Glomerular endothelial cell (primary cell): ENCODE measurements at regions not wholly inside any gene's neighbourhood (a gene's known extent, or its start where the extent isn't known, plus 50 kb on each side); places are given as distances from the start of the nearest gene placed in this dataset.
A peak's percentile ranks its signal among the peaks of the same experiment; 100 is the strongest.

ENCODE experiments used
- DNase-seq: peaks from one replicate; pipeline ENCODE4 v3.0.0-alpha.2; 2011; ENCODE audit warnings: low read depth, low spot score; ENCODE audit errors: extremely low read depth

DNA sequence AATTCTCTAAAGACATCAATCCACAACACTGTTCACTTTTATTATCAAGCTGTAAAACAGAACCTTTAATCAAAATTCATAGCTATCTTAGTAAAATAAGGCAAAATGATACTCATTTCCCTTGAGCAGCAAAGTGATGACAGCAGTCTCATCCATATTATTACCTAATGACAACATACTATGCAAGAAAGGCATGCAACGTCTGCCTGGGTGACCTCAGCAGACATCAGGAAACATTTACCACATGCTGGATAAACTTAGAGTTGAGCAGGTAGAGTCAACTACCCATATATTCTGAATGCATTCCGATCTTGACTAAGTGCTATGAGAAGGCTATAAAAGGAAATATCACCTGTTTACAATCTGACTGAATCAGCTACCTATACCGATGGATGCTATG is 145.1 kb downstream of the SIPA1L2 start:
- no peak for DNase-seq

DNA sequence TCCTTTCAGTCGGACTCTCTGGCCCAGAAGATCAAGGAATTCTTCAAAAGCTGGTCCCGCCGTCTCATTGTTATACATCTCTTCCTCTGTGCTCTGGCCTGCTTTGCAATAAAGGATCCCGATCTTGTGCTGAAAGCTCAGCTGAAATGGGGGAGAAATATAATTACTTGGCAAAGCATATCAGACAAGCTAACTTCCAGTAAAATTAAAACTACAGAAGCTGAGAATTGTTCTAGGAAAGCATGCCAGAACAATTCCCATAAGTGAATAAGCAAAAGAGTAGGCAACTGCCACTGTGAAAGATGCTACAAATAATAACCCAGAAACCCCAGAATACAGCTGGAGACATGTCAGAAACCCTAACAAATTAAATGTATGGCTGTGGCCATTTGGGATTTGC is 146.1 kb downstream of the SIPA1L2 start:
- no peak for DNase-seq

DNA sequence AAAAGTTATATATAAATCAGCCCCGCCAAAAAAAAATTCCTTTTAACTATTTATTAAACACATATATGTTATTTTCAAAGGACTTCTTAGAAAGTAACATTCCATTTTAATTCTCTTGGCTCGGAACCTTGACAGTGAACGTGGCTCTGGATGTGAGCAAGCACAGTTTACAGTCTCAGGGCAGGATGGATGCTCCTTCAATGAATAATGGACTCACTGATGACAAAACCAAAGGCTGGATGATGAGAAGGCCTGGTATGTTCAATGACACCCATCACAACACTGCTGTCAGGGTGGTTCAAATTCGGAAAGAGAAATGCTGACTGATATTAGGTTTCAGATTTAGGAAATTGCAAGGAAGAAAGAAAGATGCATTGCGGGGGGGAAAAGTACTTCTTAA is 148.8 kb downstream of the SIPA1L2 start:
- no peak for DNase-seq

DNA sequence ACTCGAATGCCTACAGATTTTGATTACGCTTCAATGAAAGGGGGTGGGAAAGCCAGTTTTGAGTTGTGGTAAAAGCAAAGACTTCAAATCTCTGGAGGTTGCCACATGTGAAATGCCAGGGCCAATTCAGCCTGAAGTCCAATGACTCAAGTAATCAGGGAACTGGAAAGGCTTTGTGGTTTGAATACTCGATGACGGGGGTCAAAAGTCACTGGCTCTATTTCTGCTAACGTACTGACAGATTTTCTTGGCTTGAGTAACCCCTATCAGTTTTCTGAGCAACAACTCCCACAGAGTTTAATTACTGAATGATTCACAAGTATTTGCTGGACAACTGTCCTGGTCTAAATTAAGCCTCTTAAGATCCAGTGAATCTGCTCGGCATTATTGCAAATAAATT is 152.2 kb downstream of the SIPA1L2 start:
- DNase-seq = no peak

DNA sequence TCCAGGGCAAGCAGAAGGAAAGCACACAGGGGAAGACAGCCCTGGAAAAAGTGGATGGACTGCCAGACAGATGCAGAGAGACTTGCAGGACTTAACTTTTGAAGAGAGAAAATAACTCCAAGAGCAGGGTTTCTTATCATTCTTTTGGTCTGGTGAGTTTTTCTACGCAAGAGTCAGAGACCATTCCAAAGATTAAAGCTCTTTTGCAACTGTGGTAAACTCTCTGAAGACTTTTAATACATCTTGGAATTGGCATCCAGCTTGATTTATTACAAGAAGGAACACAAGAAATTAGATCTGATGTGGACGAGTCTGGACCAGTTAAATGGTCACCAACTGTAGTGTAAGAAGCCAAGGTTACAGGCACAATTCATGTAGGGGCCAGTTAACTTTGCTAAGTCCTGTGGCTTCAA is 153.4 kb downstream of the SIPA1L2 start:
- no peak for DNase-seq

DNA sequence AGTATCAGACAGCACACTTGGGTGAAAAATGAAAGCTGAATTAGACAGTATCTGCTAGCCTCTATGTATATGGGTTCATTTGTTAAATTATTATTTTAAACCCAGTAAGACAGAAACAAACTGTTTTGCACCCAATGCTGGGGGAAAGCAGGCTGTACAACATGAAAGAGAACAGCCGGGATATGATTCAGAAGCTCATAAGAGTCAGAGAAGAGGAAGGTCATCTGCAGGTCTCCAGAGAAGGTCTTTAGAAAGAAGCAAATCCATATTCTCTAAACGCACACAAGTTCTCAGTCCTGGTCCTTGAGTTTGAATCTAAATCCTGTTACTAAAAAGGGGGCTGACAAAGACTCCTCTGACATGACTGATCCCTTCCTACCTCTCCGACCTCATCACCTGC is 155.1 kb downstream of the SIPA1L2 start:
- no peak for DNase-seq

DNA sequence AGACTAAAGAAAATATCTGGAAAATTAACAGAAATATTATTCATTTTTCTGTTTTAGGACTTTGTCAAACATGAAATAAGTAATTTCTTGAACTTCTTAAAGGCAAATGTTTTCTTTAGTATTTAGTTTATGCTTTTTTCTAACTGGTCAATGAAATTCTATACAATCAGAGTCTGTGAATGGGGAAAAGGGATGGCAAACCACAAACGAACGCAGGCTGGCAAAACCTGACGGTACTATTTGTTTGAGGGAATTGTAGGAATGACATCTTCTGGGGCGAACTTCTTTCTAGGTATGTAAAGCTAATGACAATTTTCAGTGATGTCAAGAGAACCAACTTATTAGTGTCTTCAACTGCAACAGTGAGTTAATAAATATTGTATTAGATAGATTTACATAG is 156.0 kb downstream of the SIPA1L2 start:
- DNase-seq = no peak

DNA sequence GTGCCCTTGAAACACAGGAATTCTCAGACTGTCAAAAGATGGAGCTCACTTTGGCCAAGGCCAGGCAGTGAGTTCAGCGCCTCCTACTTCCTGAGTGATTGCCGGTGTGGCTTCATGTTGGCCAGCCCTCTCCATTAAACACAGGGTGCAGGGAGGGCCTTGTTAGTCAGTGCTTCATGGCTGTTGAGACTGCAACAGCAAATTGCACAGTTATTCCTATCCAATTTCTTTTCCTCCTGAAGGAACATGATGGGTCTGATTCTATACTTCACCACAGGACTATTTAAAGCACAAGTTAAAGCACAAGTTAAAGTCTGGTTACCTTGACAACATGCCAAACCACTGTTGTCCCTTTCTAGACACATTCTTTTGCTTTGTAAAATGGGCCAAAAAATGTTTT is 156.6 kb downstream of the SIPA1L2 start:
- DNase-seq = no peak

DNA sequence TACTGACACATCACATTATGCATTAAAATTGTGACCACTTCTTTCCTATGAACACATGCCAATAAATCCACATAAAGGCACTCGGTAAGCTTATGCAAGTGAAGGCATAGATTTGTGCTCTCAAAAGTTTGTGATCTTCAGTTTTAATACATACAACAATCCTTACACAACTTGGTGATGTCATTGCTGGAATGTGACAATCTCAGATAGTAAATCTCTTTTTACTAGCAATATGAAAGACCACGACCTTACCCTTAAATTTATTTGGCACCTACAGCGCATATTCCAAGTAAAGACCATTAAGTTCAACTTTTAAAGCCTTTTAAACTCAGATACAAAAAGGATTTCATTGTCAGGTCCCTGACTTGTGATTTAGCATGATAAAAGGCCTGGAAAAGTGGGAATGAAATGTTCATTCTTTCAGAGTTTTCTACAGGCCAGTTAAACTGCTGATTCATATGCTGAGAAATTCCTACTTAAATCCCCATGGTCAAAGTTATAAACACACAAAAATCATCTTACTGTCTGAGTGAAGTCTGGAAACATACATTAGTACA is 157.4 kb downstream of the SIPA1L2 start:
- no peak for DNase-seq

DNA sequence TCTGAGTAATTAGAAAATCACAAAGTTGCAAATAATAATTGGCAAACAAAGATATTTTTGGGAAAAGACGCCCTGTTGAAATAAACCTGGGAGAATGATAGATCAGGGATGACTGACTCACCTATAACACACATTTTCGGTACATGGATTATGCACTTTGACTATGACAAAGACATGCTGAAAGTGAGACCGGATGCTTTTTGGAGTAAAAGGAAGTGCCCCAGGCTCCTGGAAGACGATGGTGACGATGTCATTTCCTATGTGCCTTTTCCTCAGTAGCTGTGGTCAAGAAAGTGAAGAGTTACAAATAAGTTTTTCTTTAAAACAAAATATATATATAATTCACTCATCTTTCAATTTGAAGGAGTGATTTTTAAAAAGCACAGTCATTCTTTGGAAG is 158.7 kb downstream of the SIPA1L2 start:
- peak; percentile 33 for DNase-seq

DNA sequence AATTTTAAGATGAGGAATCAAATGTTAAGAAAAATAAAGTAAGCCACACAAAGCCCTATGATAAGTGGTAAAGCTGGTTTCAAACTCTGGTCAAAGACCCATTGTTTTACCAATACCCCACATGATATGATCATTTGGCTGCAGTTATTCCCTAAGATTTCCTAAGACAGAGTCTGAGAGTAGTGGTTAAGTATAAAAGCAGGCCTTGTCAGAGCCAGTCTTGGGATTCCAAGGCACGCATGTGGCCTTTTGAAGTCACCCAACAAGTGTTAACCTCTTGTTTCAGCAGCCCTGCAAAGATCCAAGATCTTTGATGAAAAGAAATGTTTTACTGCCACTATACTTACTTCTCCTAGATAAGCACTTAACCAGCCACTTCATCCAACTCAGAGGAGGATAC is 159.2 kb downstream of the SIPA1L2 start:
- no peak for DNase-seq

DNA sequence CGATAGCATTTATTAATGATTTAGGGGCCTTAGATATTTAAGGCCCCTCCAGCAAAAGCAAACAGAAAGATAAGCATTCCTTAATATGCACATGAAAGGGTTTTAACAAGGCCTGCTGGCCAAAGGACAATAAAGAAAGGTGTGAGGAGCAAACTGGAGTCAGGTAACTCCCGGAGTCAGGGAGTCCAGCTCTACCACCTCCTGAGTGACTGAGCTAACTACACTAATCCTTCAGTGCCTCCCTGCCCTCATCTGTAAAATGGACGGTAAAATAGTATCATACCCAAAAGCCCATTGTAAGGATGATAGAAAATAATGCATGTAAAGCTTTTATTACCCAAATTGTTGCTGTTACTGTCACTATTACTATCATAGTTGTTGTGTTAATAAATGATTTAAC is 161.7 kb downstream of the SIPA1L2 start:
- no peak for DNase-seq

DNA sequence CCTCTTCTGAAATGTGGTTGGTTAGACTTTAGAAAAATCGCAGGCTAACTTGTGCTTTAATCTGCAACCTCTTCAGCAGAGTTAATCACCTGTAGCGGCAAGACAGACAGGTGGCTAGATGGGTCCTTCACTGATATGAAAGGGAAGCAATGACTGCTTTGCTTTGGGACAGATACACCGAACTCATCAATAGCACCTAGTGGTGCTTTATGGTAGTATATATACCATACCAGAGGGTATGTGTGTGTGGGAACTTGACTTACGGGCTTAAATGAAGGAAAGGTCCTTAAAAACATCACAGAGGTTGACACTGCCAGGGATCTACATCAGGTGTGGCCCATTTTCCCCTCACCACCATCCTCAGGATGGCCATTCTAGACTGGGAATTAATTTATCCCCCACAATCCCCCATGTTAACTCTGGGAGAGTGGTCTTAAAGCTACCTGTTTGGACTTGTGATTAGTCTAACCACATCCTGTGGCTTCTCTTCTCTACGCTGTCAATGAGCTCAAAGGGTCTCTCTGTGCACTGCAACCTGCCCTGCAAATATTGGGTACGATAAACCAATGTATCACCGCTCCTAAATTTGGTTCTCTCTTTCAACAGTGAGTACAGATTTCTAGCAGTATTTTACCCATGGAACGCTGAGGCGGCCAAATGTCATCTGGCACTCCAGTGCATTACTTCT is 162.7 kb downstream of the SIPA1L2 start:
- no peak for DNase-seq

DNA sequence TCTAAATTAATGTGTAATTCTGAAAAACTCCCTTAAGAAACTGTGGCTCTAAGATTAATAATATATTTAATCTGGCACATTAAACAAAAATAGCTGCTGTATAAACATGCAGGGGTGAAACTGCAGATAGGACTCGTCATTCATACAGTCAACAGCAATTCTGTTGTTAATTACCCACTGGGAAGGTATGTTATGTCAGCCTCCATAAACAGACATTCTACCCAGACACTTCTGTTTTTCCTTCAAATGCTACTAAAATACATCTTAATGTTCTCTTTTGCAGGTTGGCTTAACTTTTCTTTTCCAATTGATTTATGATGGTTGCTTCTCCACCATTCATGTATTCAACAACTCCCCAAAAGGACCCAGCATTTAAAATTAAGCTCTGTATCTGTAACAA is 165.6 kb downstream of the SIPA1L2 start:
- no peak for DNase-seq

DNA sequence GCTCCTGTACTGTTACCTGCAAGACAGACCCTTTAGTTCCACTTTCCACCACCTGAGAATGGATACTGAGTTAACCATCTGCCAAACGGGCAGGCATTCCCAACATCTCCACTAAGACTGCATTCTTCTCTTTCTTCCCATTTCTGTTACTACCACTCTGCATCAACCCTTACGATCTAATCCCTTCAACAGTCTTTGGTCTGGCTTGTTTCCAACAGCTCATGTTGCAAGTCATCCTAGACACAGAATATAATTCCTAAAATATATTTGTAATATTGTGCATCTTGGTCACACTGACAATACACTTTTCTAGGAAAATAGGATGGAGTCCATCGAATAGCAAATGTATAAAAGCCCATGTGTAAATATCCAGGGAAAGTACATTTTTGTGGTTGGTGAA is 166.7 kb downstream of the SIPA1L2 start:
- no peak for DNase-seq

DNA sequence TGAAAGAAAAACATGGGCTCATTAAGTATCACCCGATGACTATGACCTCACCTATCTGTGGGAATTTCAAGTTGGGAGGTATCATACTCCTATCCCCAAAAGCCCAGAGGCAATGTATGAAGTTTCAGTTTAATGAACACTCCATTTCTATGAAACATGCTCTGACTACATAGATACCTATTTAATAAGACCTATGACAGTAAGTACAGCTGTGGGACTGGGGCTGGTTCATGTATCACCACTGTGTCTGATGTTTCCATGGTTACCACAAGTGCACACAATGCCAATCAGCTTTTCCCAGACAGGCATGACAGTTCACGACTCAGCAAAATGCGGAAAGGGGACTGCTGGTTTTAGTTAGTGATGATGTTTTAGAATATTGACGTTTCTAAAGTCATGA is 167.7 kb downstream of the SIPA1L2 start:
- no peak for DNase-seq

DNA sequence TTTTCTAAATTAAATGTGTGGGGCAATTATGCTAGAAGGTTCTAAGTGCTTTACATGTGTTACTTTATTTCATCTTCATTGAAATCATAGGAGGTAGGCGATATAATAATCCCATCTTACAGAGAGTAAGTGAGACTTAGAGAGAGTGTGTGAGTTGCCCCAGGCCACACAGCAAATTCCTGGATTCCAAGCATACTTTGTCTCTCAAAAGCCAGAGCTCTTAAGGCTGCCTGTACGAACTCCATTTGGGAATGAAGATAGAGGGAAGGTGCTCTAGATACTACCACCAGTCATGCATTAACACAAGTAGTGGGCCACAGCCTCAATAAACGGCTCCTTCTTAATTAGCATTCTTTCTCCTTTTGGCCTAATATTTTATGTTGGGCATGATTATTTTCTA is 170.1 kb downstream of the SIPA1L2 start:
- DNase-seq = no peak

DNA sequence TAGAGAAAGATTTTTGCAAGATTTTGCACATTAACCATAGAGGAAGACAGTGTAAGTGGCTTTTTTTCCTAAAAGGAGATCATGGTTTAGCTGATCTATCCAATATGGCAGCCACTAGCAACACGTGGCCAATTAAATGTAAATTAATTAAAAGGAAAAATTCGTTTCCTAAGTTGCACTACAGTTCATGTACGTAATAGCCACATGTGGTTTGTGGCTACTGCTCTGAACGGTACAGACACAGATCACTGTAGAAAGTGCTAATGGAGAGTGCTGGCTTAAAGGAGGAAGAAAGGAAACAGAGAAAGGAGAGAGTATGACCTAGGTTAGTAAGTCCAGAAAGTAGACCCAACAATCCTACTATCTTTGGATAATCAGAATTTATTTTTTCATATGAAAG is 170.8 kb downstream of the SIPA1L2 start:
- DNase-seq = no peak

DNA sequence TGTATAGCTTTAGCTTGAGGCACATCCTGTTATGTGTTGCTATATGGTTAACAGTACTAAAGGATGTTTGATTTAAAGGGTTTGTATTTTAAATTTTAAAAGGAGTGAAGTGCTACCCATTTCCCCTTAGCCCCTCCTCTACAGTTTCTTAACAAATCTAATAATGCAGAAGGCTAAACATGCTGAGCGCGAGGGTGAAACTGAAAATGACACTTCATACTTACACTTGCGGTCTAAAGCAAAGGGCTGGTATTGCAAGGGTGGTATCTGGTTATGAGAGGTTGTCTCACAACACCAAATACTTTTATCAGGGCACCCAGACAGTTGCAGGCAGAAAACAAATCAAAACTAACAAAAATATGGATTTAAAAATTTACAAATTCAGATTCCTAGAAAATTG is 172.3 kb downstream of the SIPA1L2 start:
- no peak for DNase-seq

DNA sequence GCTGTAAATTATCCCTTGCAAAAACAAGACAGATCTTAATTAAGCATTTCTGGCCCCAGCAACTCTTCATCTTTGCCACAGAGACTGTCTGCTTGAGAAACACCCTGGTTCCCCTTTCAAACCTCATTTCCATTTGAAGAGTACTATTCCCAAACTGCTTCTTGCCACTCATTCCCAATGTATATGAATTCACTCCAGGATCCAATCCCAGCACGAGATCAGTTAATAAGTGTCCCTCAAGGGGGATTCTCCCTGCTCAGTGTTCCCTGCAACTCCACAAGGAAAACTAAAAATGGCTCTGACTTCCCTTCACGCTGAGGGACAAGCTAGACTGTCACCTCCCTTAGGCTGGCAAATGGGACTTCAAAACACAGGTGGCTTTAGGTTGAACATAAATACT is 173.2 kb downstream of the SIPA1L2 start:
- no peak for DNase-seq

DNA sequence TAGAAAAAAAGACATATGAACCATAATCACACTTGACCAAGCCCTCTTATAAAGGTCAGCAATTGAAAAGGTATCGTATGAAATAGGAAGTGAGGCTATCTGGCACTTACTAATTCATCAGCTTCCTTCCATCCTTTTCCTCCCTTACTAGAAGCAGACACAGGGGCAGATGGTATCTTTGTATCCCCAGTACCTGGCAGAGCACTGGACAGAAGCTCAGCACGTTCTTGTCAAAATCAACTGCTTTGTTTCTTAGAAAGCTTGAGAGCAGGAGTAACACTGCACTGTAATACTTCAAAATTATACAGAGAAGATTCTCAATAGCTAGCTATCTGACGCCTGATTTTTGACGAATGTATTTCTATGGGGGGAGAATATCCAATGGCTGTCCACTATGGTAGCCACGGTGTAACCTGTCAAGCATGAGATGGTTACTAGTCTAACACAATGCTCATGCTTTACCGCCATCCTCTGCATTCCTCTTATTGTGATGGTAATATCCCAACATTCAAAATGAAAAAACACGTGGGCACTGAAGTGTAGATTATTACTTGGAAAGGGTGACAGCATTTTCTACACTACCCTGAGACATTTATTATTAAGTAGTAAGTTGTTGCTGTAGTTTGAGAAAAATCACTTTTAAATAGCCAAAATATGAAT is 175.6 kb downstream of the SIPA1L2 start:
- DNase-seq = no peak

DNA sequence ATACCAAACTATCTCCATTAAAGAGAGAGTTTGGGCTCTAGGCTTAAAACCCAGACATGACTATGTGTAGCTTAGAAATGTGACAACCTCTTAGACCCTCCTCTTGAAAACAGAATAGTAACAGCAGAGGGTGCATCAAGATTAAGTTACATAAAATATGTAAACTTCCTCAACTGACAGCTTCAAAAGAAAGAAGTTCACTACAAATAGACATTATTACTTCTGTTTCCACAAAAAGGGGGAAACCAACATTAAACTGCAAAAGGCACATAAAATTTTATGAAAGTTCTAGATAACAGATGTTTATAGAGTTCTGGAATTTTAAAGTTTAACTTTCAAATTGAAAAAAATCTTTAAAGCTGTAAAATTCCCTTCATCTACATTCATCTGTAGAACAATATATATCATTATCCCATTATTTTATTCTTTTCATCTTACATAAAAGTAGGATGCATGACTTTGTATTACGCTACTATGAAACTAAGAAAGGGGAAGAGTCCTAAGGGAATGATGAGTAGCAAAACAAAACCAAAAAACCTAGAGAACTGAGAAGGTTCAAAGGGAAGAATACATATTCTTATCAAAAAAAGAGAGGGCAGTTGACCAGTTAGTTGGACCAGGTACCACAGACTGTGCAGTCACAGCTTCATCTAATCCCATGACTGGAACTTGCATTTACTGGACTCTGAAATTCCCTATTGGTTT is 177.0 kb downstream of the SIPA1L2 start:
- DNase-seq = no peak
